ENCODE measurements at regions not wholly inside any gene's neighbourhood (a gene's known extent, or its start where the extent isn't known, plus 50 kb on each side); places are given as distances from the start of the nearest gene placed in this dataset.

DNA sequence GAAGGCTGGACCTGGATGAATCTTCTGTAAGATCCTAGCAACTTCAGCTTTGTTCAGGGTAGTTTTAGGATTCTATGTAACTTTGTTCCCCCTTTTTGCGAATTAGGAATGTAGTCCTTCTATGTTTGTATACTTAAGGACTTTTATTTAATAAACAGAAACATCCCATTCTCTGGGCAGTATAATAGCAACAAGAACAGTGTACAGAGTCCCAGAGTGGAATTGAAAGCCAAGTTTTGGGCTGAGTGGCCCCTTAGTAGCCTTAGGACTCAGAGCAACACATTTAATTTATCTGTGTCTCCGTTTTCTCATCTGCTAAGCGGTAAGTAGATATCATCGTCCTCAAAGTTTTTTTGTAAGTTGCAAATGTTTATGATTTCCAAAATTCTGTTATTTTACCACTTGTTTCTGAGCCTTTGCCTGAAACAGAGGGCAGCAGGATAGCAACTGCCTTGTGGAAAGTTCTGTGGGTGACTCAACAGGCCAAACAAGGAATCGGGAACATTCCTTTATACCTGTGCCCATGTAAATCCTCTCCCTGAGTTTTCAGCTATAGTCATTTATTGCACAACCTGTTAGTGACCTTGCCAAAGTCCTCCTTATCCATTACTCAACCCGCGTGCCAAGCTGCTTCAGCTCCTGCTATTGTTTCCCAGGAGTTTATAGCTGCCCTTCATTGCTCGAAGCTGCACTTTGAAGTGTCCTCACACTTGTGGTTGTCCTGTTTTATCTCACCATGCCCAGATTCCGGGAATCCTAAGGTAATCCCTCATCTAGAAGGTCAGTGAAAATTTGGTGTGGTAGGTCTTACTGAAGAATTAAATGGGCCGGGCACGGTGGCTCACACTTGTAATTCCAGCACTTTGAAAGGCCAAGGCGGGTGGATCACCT is 199.1 kb upstream of the AHR start (continued):
- TF ChIP-seq, protein P1, sequence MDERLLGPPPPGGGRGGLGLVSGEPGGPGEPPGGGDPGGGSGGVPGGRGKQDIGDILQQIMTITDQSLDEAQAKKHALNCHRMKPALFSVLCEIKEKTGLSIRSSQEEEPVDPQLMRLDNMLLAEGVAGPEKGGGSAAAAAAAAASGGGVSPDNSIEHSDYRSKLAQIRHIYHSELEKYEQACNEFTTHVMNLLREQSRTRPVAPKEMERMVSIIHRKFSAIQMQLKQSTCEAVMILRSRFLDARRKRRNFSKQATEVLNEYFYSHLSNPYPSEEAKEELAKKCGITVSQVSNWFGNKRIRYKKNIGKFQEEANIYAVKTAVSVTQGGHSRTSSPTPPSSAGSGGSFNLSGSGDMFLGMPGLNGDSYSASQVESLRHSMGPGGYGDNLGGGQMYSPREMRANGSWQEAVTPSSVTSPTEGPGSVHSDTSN (CRISPR knock-in tag; IDR thresholded peaks at IDR 0.05), result no peak
- TF ChIP-seq, protein P2, sequence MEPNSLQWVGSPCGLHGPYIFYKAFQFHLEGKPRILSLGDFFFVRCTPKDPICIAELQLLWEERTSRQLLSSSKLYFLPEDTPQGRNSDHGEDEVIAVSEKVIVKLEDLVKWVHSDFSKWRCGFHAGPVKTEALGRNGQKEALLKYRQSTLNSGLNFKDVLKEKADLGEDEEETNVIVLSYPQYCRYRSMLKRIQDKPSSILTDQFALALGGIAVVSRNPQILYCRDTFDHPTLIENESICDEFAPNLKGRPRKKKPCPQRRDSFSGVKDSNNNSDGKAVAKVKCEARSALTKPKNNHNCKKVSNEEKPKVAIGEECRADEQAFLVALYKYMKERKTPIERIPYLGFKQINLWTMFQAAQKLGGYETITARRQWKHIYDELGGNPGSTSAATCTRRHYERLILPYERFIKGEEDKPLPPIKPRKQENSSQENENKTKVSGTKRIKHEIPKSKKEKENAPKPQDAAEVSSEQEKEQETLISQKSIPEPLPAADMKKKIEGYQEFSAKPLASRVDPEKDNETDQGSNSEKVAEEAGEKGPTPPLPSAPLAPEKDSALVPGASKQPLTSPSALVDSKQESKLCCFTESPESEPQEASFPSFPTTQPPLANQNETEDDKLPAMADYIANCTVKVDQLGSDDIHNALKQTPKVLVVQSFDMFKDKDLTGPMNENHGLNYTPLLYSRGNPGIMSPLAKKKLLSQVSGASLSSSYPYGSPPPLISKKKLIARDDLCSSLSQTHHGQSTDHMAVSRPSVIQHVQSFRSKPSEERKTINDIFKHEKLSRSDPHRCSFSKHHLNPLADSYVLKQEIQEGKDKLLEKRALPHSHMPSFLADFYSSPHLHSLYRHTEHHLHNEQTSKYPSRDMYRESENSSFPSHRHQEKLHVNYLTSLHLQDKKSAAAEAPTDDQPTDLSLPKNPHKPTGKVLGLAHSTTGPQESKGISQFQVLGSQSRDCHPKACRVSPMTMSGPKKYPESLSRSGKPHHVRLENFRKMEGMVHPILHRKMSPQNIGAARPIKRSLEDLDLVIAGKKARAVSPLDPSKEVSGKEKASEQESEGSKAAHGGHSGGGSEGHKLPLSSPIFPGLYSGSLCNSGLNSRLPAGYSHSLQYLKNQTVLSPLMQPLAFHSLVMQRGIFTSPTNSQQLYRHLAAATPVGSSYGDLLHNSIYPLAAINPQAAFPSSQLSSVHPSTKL (CRISPR knock-in tag; IDR thresholded peaks at IDR 0.05), result peak; percentile 100
- TF ChIP-seq ZNF816 (CRISPR knock-in tag; IDR thresholded peaks at IDR 0.05; ENCODE audit: borderline replicate concordance) (peak; percentile 30; the same call in 1 of the 2 replicates), FOXP1 (IDR thresholded peaks at IDR 0.05) (no peak), FOXP1 (CRISPR knock-in tag; IDR thresholded peaks at IDR 0.05) (peak; percentile 89), TAF15 (IDR thresholded peaks at IDR 0.05; ENCODE audit: low read depth, low read length, poor library complexity, severe bottlenecking) (no peak), SIX1 (CRISPR knock-in tag; IDR thresholded peaks at IDR 0.05; ENCODE audit: borderline replicate concordance) (peak; percentile 84), EED (CRISPR knock-in tag; IDR thresholded peaks at IDR 0.05) (no peak), MAFK (conservative IDR thresholded peaks at IDR 0.05 in 1 of 2, IDR thresholded peaks at IDR 0.05 in 1 of 2; ENCODE audit: low read length in 2 of 2) (peak in 1 of 2 experiments; percentile 6; a peak in 1 of 4 replicates), GATAD2A (CRISPR knock-in tag; IDR thresholded peaks at IDR 0.05) (peak; percentile 100), NRL (CRISPR knock-in tag; IDR thresholded peaks at IDR 0.05; ENCODE audit: borderline replicate concordance) (no peak), PLRG1 (conservative IDR thresholded peaks at IDR 0.05) (no peak), SRY (CRISPR knock-in tag; IDR thresholded peaks at IDR 0.05) (peak; percentile 42; the same call in 1 of the 2 replicates)
- TF ChIP-seq, protein P3, sequence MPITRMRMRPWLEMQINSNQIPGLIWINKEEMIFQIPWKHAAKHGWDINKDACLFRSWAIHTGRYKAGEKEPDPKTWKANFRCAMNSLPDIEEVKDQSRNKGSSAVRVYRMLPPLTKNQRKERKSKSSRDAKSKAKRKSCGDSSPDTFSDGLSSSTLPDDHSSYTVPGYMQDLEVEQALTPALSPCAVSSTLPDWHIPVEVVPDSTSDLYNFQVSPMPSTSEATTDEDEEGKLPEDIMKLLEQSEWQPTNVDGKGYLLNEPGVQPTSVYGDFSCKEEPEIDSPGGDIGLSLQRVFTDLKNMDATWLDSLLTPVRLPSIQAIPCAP (CRISPR knock-in tag; IDR thresholded peaks at IDR 0.05; ENCODE audit: low read depth), result no peak
- TF ChIP-seq, protein P4, sequence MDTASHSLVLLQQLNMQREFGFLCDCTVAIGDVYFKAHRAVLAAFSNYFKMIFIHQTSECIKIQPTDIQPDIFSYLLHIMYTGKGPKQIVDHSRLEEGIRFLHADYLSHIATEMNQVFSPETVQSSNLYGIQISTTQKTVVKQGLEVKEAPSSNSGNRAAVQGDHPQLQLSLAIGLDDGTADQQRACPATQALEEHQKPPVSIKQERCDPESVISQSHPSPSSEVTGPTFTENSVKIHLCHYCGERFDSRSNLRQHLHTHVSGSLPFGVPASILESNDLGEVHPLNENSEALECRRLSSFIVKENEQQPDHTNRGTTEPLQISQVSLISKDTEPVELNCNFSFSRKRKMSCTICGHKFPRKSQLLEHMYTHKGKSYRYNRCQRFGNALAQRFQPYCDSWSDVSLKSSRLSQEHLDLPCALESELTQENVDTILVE (CRISPR knock-in tag; IDR thresholded peaks at IDR 0.05), result peak; percentile 95
- TF ChIP-seq, protein P5, sequence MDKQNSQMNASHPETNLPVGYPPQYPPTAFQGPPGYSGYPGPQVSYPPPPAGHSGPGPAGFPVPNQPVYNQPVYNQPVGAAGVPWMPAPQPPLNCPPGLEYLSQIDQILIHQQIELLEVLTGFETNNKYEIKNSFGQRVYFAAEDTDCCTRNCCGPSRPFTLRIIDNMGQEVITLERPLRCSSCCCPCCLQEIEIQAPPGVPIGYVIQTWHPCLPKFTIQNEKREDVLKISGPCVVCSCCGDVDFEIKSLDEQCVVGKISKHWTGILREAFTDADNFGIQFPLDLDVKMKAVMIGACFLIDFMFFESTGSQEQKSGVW (CRISPR knock-in tag; IDR thresholded peaks at IDR 0.05; ENCODE audit: borderline replicate concordance), result no peak
- TF ChIP-seq, protein P6, sequence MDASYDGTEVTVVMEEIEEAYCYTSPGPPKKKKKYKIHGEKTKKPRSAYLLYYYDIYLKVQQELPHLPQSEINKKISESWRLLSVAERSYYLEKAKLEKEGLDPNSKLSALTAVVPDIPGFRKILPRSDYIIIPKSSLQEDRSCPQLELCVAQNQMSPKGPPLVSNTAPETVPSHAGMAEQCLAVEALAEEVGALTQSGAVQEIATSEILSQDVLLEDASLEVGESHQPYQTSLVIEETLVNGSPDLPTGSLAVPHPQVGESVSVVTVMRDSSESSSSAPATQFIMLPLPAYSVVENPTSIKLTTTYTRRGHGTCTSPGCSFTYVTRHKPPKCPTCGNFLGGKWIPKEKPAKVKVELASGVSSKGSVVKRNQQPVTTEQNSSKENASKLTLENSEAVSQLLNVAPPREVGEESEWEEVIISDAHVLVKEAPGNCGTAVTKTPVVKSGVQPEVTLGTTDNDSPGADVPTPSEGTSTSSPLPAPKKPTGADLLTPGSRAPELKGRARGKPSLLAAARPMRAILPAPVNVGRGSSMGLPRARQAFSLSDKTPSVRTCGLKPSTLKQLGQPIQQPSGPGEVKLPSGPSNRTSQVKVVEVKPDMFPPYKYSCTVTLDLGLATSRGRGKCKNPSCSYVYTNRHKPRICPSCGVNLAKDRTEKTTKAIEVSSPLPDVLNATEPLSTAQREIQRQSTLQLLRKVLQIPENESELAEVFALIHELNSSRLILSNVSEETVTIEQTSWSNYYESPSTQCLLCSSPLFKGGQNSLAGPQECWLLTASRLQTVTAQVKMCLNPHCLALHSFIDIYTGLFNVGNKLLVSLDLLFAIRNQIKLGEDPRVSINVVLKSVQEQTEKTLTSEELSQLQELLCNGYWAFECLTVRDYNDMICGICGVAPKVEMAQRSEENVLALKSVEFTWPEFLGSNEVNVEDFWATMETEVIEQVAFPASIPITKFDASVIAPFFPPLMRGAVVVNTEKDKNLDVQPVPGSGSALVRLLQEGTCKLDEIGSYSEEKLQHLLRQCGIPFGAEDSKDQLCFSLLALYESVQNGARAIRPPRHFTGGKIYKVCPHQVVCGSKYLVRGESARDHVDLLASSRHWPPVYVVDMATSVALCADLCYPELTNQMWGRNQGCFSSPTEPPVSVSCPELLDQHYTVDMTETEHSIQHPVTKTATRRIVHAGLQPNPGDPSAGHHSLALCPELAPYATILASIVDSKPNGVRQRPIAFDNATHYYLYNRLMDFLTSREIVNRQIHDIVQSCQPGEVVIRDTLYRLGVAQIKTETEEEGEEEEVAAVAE (CRISPR knock-in tag; IDR thresholded peaks at IDR 0.05; ENCODE audit: borderline replicate concordance), result peak; percentile 89

All from HepG2 (cell line).